ENCODE measurements at regions not wholly inside any gene's neighbourhood (a gene's known extent, or its start where the extent isn't known, plus 50 kb on each side); places are given as distances from the start of the nearest gene placed in this dataset.
"Not testable (repeated sequence)": the region's sequence is repeated elsewhere in the genome, so short reads cannot be mapped to it uniquely, and the experiment has no call there.

GRCh38 chr4:130859991-130860390, 1764.0 kb downstream of the C4orf33 start:
- ATAC-seq, result no peak

DNA sequence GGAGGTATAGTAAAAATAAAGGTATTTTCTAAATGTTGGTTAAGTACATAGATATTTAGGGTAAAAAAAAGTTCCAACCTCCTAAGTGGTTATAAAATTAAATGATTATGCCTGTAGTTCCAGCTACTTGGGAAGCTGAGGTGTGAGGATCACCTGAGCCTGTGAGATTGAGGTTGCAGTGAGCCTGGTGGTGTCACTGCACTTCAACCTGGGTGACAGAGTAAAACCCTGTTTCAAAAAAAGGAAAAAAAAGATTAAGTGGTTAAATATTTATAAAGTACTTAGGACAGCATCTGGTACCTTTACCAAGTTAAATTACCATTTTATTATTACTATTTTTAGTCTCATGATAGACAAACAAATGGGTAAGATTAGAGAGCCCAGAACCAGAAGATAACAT, 1801.0 kb downstream of the C4orf33 start:
- no peak for ATAC-seq

DNA sequence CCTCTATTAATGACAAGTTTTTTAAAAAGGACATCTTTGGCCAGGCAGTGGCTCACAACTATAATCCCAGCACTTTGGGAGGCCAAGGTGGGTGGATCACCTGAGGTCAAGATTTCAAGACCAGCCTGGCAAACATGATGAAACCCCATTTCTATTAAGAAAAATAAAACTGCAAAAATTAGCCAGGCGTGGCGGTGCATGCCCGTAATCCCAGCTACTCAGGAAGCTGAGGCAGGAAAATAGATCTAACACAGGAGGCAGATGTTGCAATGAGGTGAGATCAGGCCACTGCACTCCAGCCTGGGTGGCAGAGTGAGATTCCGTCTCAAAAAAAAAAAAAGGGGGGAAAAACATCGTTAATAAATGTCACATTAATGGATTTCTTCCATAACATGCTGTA, 1805.4 kb downstream of the C4orf33 start:
- no peak for ATAC-seq

GRCh38 chr4:130922955-130923354, 1827.0 kb downstream of the C4orf33 start:
- ATAC-seq, result no peak

GRCh38 chr4:130955520-130955919, 1859.6 kb downstream of the C4orf33 start:
- ATAC-seq, result no peak

GRCh38 chr4:130985371-130985770, 1889.4 kb downstream of the C4orf33 start:
- no peak for ATAC-seq

- ATAC-seq, result no peak
Observed at GRCh38 chr4:130995988-130996387, 1900.0 kb downstream of the C4orf33 start.

- ATAC-seq, result no peak
Observed at GRCh38 chr4:131001371-131001770, 1905.4 kb downstream of the C4orf33 start.

DNA sequence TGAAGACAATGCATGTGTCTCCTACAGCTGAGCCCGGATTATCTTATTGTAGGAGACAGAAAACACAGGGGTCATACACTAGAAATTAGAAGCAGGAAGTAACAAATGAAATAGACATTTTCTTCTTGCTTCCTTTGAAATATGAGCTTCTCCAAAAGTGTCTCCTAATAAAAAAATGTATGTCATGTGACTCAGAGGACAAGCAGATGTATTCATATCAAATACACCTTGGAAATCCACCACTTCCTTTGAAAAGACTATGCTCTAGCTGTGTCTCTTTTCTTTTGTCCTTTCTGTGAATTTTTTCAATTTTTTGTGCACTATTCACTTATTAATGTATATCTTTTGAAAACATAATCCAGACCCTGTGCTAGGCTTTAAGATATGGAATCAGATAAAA, 1906.2 kb downstream of the C4orf33 start:
- ATAC-seq, result no peak

DNA sequence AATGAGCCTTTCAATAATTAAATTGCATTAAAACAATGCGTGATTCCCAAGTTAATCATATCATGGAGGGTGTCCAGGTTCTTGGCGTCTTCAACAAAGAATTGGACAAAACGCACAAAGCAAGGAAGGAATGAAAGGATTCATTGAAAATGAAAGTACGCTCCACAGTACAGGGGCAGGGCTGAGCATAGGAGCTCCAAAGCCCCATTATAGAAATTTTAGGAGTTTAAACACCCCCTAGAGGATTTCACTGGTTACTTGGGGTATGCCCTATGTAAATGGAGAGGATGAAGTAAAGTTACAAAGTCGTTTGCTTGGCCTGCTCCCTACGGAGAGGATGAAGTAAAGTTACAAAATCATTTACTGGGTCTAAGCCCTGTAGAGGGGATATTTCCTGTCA, 1910.4 kb downstream of the C4orf33 start:
- ATAC-seq, result no peak

- not testable (repeated sequence) for ATAC-seq
Observed at GRCh38 chr4:131011961-131012360, 1916.0 kb downstream of the C4orf33 start.

GRCh38 chr4:131013226-131013625, 1917.3 kb downstream of the C4orf33 start:
- no peak for ATAC-seq

DNA sequence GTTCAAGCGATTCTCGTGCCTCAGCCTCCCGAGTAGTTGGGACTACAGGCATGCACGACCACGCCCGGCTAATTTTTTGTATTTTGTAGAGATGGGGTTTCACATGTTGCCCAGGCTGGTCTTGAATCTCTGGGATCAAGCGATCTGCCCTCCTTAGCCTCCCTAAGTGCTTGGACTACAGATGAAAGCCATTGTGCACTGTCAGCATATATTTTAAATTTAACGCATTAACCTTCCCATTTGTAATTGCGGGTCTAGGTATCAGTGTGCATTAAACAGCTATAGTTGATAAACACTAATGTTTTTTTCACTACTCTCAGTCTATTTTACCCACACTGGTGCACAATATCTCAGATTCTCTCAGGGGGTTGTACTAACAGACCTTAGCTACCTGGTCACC, 1930.8 kb downstream of the C4orf33 start:
- no peak for ATAC-seq

DNA sequence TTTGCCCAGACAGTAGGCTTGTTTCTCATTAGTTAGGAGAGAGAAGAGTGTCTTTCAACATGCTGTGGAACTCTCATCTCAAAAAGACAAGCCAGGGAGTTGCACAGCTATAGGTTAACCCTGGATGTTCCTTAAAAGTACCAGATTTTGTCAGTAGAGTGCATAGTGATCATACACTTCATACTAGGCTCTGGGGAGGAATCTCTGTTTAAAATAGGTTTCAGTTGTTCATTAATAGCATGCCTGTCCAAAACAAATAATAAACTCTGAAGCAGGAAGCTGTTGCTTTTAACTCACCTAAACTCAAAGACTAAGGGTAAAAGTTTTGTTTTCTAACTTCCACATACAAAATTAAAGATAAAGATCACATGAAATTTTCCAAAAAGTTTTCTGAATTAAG, 1948.4 kb downstream of the C4orf33 start:
- ATAC-seq, result no peak

DNA sequence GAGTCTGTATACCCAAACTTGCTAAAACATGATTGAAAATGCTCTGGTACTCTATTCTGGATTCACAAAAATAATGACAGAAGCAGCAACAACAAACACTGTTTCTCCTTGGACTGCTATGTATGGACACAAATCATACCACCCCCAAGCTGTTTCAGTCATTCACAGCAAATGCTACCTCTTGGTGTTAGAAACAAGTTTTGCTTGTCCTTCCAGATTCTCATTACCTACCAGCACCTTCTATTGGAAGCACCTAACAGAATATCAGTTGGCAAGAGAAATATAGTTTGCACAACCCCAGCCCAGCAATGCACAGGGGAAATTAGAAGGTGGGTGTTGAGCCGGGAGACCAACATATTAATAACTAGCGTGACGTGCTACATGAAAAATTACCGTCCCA, 1950.9 kb downstream of the C4orf33 start:
- no peak for ATAC-seq

DNA sequence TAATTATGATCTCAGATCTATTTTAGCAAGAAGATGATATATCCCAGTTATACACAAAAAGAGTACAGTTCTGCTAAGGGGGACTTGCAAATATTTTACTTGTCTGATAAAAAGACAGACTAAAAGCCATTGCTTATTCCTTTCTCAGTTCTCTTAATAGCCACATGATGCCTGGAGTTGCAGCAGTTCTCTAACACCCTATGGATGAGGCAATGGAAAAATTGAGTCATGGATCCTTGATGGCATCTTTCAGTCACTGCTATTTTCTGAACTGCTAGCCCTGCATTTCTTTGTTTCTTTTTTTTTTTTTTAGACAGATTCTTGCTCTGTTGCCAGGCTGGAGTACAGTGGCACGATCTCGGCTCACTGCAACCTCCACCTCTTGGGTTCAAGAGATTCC, 1956.7 kb downstream of the C4orf33 start:
- ATAC-seq, result no peak

DNA sequence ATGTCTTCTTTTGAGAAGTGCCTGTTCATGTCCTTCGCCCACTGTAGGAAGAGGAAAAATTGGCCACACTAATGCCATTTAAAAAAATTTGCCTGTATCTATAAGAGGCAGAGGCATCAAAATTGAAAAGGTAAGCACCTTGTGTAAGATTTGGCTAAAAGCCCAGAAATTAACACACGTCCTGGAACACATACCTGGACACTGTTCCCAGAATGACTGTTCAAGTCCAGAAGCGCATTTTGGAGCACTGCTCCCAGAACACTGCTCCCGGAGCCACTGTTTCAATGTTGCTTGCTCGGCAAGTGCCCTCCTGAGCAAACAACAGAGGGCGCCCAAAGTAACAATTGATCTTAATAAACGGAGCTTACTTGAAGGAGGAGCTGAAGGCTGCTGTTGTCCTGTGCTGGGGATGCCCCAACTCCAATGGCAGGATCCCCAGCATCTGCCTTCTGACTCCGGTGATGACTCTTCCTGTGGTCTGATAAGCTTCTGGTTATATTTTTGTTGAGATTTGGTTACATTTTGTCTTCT, 1958.6 kb downstream of the C4orf33 start:
- no peak for ATAC-seq

GRCh38 chr4:131061734-131062133, 1965.8 kb downstream of the C4orf33 start:
- ATAC-seq, result no peak

- ATAC-seq, result peak; percentile 53
Observed at GRCh38 chr4:131063878-131064277, 1967.9 kb downstream of the C4orf33 start.

DNA sequence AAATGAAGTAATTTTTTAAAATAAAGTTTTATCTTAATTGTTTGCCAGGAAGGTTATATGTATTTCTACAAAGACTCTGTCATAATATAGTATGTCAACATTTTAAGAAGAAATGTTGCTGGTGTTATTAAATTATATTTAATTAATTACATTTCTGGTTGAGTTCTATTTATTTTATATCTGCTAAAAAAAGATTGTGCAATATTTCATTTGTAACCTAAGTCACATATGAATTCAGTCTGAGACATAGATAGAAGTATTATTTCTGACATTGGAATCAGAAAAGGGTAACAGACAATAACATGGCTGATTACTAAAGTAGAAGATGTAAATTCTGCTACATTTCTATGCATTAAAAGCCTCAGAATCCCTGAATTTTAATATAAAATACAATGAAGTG, 1985.1 kb downstream of the C4orf33 start:
- no peak for ATAC-seq

DNA sequence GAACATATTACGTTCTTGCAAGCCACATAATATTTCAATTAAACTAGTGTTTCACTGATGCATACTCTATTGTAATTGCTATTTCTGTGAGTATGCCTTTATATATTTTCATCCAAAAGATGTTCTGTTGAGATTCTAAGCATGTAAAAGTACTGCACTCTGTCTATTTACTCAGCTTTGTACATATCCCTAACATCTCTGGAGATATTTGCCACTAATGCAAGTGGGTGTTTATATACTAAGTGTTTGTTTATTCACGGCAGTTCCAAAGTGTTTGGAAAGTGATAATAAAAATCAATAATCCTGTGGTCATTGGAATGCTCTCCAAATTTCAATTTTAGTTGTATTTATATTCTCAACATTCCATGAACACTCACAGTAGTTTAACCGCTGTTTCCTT, 1989.0 kb downstream of the C4orf33 start:
- ATAC-seq, result no peak

- no peak for ATAC-seq
Observed at GRCh38 chr4:131091896-131092295, 1995.9 kb downstream of the C4orf33 start.

DNA sequence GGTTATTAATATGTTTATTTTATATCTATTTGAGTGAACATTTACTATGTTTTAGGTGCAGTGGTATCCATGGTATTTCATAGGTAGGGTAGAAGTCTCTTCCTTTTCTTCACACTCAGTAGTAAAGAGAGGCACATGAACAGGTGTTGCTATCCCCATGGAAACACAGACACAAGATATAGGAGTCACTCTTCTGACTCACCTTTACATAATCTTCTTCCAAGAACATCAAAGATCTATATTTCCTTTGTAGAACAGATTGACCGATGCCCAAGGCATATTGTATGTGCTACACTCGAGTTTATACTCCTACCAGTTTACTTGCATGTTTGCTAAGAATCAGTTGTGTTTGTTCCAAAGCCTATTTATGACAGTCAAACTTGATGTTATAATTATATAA, 1997.4 kb downstream of the C4orf33 start:
- ATAC-seq, result peak; percentile 48

DNA sequence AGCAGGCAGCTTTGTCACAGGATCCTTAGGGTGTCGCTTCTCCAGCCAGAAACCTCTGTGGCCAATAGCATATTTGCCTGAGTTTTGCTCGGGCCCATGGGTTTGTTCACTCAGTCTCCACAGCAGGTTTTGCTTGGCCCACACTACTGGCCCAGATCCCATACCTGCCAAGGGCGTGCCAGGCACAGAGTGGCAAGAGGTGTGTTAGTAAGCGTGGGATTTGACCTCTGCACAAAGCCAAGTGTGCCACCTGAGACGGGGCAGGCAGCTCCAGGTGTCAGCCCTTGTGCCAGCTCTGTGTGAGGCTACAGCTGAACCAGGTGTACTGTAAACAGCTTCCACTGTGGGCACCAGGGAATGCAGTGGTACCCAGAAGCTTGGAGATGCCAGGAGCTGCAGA, 2003.0 kb downstream of the C4orf33 start:
- ATAC-seq, result peak; percentile 26

GRCh38 chr4:131113273-131113672, 2017.3 kb downstream of the C4orf33 start:
- no peak for ATAC-seq

GRCh38 chr4:131113704-131114103, 2017.8 kb downstream of the C4orf33 start:
- no peak for ATAC-seq

Data from esophagus mucosa (tissue), 1 donor.